HG03520 (cell line): ENCODE measurements at regions not wholly inside any gene's neighbourhood (a gene's known extent, or its start where the extent isn't known, plus 50 kb on each side); places are given as distances from the start of the nearest gene placed in this dataset.

Experiments used
- ATAC-seq: cut with Tn5 transposase; IDR thresholded peaks from one replicate; pipeline ENCODE4 v1.9.1; 2021; ENCODE audit warnings: mild to moderate bottlenecking, moderate library complexity; ENCODE audit not compliant: unreplicated experiment

DNA sequence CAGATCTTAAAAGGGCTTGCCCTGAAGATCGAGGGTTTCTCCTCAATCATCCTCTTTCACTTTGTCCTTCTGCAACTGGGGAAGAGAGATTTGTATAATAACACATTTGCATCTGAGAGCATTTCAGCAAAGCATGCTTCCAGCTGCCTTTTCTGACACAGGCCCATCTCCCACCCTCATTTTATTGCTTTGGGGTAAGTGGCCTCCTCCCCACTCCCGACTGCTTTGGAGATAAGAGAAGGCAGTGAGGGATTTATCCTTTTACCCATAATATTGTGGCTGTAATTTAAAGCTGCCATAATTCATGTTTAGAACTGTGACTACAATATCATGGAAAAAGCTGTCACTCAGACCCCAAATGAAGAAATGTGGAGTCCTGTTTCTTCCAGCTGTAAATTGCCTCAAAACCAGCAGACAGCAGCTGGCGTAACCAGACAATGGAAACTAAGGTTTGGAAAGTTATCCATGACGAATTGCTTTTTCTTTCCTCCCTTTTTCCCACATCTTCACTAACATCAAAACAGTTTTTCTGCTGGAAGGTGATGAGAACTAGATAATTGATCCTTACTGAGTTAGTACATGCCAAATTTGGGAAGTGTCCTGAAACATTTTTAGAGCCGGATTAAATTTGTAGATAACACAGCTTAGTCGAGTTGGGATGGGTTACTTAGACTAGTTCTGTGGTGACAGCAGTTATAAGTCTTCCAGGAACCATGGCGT lies 104.2 kb upstream of the PFN2 start:
- ATAC-seq: no peak

DNA sequence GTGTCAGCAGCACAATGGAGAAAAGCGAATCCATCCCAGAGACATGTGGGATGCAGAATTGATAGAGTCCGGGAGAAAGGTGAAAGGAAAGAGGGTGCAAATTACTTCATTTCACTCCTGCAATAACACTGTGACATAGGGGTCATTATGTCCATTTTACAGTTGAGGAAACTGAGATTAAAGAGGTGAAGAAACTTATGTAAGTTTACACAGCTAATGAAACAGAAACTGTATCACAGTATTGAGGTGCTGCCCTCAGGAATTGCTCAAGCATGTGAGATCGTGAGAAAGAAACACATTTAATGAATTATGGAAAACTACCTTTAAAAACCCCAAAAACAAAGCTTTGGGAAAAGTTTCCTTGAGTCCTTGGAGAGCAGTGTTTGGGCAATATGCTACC lies 103.6 kb upstream of the PFN2 start:
- ATAC-seq: no peak

GRCh38 chr3:150073513-150073912 lies 102.8 kb upstream of the PFN2 start:
- no peak for ATAC-seq

- no peak for ATAC-seq
These were observed 102.3 kb upstream of the PFN2 start for GRCh38 chr3:150073031-150073430.

GRCh38 chr3:150072576-150072975 lies 101.9 kb upstream of the PFN2 start:
- no peak for ATAC-seq

DNA sequence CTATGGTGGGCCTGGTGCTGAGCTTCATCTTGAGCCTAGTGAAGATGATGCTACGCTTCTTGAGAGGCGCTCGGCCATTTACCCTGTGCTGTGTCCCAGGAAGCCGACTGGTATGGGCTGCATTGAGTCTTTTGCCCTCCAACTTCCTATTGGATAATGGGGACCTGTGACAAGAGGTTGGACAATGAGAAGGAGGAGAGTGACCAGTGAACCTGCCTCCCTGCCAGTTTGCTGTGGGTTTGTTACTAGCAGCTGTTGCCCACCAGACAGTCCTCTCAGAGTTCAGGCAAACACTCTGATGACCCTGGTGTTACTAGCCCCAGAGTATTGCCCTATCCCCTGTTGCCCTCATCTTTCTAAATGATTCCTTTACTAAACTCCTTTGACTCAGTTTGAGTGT lies 99.6 kb upstream of the PFN2 start:
- no peak for ATAC-seq

DNA sequence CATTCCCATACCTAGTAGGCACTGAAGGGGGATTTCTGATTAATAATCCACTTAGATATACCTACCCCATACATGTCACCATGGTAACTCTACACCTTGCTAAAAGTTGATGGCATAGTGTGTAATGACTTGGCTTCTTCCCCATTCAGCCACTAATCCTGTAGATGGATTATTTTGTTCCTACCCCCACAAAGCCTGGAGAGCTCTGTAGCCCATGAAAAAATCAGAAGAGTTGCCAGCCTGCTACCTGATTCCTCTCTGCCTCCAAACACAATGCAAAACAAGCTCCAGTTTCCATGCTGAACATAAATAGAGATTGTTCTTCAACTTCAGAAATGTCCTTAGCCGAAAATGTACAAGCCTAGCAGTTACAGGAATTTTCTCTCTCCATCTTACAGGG lies 98.9 kb upstream of the PFN2 start:
- ATAC-seq: no peak

DNA sequence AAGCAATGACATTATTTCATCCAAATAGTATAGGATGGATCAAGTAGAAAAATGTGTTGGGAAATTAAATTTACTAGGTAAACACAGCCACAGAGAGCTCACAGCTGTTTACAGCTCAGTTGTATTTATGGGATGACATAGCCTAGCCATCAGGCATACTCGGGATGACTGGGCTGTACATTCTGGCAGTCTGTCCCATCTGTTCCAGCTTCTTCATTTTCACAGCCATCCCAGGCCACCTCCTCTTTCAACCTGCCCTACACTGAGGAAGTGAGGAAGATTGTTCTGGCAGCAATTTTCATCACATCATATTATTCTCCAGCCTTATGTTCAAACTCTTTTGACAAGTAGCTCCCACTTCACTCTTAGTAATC lies 98.4 kb upstream of the PFN2 start:
- no peak for ATAC-seq

GRCh38 chr3:150068440-150069153 lies 97.9 kb upstream of the PFN2 start:
- ATAC-seq: no peak

- ATAC-seq: no peak
These were observed 96.9 kb upstream of the PFN2 start for GRCh38 chr3:150067561-150067960.

DNA sequence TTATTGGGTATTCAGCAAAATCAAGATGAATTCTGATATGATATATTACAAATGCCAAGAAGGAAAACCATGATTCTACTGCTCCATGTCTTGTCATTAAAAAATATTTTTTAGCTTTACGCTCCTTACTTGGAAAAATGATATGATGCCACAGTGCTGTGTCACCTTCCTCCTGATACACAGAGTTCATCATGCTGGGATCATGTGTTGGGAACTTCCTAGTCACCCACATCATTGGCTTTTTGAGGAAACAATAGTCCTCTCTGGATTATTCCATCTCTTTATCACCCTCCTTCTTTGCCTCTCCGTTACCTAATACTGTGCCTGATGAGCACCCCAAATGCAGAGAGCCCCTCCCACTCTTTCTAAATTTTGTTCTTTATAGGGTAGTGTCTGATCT lies 94.3 kb upstream of the PFN2 start:
- ATAC-seq: no peak

- ATAC-seq: no peak
These were observed 92.5 kb upstream of the PFN2 start for GRCh38 chr3:150063237-150063636.

DNA sequence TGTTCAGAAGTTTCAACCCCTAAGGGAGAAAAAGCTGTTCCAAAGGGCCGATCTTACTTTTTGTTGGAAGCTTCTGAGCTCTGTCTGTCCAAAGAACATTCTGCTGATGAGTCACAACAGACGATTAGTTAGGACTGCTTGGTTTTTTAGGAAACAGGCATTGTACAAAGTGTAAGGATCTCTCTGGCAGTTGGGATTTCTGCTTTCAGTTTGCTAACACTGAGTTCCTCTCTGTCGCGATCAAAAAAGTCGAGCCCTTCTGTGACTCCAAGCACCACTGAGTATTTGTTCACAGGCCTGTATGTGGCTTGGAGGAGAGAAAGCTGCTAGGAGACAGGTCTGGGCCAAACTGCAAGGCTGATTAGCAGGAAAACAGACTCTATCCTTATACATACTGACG lies 91.8 kb upstream of the PFN2 start:
- no peak for ATAC-seq

GRCh38 chr3:150061288-150062024 lies 90.8 kb upstream of the PFN2 start:
- no peak for ATAC-seq

DNA sequence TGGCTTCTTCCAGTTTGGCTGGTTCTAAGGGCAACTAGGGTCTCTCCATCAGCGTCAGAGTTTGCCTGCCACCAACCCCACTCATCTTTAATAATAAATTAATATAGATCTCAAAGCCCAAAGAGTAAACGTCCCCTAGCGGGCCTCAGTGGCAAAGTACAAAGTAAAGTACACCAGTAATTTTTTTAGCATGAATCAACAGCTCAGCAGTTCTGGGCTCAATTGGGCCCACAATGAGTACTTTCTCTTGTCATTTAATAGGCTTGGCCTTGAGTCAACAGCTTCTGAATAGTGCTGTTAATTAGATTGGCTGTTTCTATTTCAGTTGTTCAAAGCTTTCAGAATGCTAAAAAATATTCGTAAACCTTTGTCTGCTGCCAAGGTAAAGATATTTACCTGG lies 89.0 kb upstream of the PFN2 start:
- no peak for ATAC-seq

GRCh38 chr3:150059241-150059640 lies 88.5 kb upstream of the PFN2 start:
- no peak for ATAC-seq

GRCh38 chr3:150057227-150057626 lies 86.5 kb upstream of the PFN2 start:
- ATAC-seq: no peak

DNA sequence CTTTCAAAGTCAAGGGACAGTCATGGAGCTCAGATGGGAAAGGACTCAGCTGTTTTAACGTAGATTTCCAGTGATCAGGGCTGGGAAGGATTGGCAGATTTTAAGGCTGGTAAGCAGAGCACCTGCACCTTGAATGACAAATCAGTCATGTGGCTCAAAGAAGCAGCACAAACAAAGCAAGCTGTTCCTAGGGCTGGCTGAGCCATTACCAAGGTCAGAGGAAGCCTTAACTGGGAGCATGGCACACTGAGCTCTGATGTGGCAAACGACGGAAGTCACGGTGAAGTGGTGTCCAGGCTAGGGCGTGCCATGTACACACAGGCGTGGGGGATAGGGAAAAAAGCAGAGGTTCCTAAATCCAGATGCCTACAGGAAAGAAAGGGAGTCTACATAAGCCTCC lies 84.6 kb upstream of the PFN2 start:
- ATAC-seq: no peak

GRCh38 chr3:150054635-150055034 lies 83.9 kb upstream of the PFN2 start:
- no peak for ATAC-seq

DNA sequence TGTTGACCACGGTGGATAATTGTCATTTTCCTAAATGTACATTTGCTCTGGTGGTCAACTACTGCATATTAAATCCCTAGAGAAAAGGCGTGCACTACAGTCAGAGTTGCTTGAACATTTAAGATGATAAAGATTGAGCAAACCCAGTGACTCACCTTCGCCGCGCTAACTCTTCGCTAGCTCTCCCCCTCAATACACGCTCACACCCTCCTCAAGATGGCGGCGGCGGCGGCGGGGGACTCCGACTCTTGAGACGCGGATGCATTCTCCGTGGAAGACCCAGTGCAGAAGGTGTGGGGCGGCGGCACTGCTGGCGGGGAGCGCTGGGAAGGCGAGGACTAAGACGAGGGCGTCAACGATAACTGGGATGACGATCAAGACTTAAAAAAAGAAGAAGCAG lies 79.8 kb upstream of the PFN2 start:
- ATAC-seq: no peak

GRCh38 chr3:150049317-150049716 lies 78.6 kb upstream of the PFN2 start:
- no peak for ATAC-seq

GRCh38 chr3:150041877-150042276 lies 71.2 kb upstream of the PFN2 start:
- no peak for ATAC-seq
